ENCODE measurements at regions not wholly inside any gene's neighbourhood (a gene's known extent, or its start where the extent isn't known, plus 50 kb on each side); places are given as distances from the start of the nearest gene placed in this dataset.

DNA sequence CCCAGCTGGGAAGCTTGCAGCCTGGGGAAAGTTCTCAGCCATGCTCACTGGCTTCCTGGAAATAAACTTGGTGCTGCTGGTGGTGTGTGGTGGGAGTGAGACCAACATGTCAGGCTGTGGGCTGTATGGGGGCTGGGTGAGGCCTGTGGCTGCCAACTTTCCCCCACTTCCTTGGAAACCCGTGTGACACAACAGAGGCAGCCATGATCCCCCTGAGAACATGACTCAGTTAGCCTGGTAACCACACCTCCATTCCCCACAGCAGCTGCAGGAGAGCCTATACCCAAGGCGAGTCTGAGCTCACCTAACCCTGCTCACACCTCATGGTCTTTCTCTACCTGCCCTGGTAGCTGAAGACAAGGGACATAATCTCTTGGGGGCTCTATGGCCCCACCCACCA lies 72.7 kb upstream of the RGMB start:
- TF ChIP-seq POLR2A (IDR thresholded peaks at IDR 0.05) = no peak
- TF ChIP-seq, protein P1, sequence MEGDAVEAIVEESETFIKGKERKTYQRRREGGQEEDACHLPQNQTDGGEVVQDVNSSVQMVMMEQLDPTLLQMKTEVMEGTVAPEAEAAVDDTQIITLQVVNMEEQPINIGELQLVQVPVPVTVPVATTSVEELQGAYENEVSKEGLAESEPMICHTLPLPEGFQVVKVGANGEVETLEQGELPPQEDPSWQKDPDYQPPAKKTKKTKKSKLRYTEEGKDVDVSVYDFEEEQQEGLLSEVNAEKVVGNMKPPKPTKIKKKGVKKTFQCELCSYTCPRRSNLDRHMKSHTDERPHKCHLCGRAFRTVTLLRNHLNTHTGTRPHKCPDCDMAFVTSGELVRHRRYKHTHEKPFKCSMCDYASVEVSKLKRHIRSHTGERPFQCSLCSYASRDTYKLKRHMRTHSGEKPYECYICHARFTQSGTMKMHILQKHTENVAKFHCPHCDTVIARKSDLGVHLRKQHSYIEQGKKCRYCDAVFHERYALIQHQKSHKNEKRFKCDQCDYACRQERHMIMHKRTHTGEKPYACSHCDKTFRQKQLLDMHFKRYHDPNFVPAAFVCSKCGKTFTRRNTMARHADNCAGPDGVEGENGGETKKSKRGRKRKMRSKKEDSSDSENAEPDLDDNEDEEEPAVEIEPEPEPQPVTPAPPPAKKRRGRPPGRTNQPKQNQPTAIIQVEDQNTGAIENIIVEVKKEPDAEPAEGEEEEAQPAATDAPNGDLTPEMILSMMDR (IDR thresholded peaks at IDR 0.05) = no peak
